22Rv1 (cell line): ENCODE measurements at regions not wholly inside any gene's neighbourhood (a gene's known extent, or its start where the extent isn't known, plus 50 kb on each side); places are given as distances from the start of the nearest gene placed in this dataset.

Experiments
- CTCF ChIP-seq: fragments of 450-650 bp; IDR thresholded peaks from 2 replicates; pipeline ENCODE4 v1.5.1; 2017; ENCODE audit warnings: mild to moderate bottlenecking
- ZFX ChIP-seq: fragments of 450-650 bp; IDR thresholded peaks from 2 replicates; pipeline ENCODE4 v1.6.1; 2017; ENCODE audit warnings: antibody characterized with exemption, borderline replicate concordance

GRCh38 chr2:123656590-123656989, 368.5 kb upstream of the CNTNAP5 start:
- TF ChIP-seq CTCF (no peak), ZFX (no peak)
